SK-N-SH treated with all-trans-retinoic acid at 6 μM for 48 hours (cell line): ENCODE measurements at regions not wholly inside any gene's neighbourhood (a gene's known extent, or its start where the extent isn't known, plus 50 kb on each side); places are given as distances from the start of the nearest gene placed in this dataset.

Experiments used
- ATAC-seq: fragments of 200-7000 bp; cut with Tn5 transposase; 3 replicates; pipeline ENCODE4 v1.9.1; 2020; ENCODE audit warnings: mild to moderate bottlenecking, moderate library complexity
- BACH2 ChIP-seq: fragments of 250-450 bp; sonication (Bioruptor Pico); IDR thresholded peaks from 2 replicates; pipeline ENCODE4 v1.9.0; 2021; ENCODE audit warnings: mild to moderate bottlenecking, borderline replicate concordance
- CREB5 ChIP-seq: fragments of 250-450 bp; sonication (Bioruptor Pico); IDR thresholded peaks from 2 replicates; pipeline ENCODE4 v1.5.1; 2020; ENCODE audit warnings: low read depth, mild to moderate bottlenecking, moderate library complexity
- CSDC2 ChIP-seq: fragments of 250-450 bp; sonication (Bioruptor Pico); IDR thresholded peaks from 2 replicates; pipeline ENCODE4 v1.5.0; 2020; ENCODE audit warnings: mild to moderate bottlenecking, moderate library complexity
- CSRNP3 ChIP-seq: fragments of 250-450 bp; sonication (Bioruptor Pico); IDR thresholded peaks from 2 replicates; pipeline ENCODE4 v1.5.1; 2021; ENCODE audit warnings: mild to moderate bottlenecking, moderate library complexity
- ESRRG ChIP-seq: fragments of 250-450 bp; sonication (Bioruptor Pico); IDR thresholded peaks from 2 replicates; pipeline ENCODE4 v1.6.1; 2021; ENCODE audit warnings: mild to moderate bottlenecking
- OSR1 ChIP-seq: fragments of 250-450 bp; sonication (Bioruptor Pico); IDR thresholded peaks from 2 replicates; pipeline ENCODE4 v1.8.0; 2022; ENCODE audit warnings: moderate library complexity, mild to moderate bottlenecking, inconsistent platforms
- POU6F1 ChIP-seq: fragments of 250-450 bp; sonication (Bioruptor Pico); IDR thresholded peaks from 2 replicates; pipeline ENCODE4 v1.8.0; 2021; ENCODE audit warnings: low read depth, mild to moderate bottlenecking, moderate library complexity, borderline replicate concordance
- PPARA ChIP-seq: fragments of 250-450 bp; sonication (Bioruptor Pico); IDR thresholded peaks from 2 replicates; pipeline ENCODE4 v1.5.0; 2020; ENCODE audit warnings: mild to moderate bottlenecking, borderline replicate concordance
- RARB ChIP-seq: fragments of 250-450 bp; sonication (Bioruptor Pico); IDR thresholded peaks from 2 replicates; pipeline ENCODE4 v1.8.0; 2021; ENCODE audit warnings: mild to moderate bottlenecking, moderate library complexity
- SNAI2 ChIP-seq: fragments of 250-450 bp; sonication (Bioruptor Pico); IDR thresholded peaks from 2 replicates; pipeline ENCODE4 v1.5.0; 2020; ENCODE audit warnings: mild to moderate bottlenecking, moderate library complexity
- TOX ChIP-seq: fragments of 250-450 bp; sonication (Bioruptor Pico); IDR thresholded peaks from 2 replicates; pipeline ENCODE4 v1.8.0; 2021; ENCODE audit warnings: mild to moderate bottlenecking, moderate library complexity, borderline replicate concordance
- ZC3H10 ChIP-seq: fragments of 250-450 bp; sonication (Bioruptor Pico); IDR thresholded peaks from 2 replicates; pipeline ENCODE4 v1.5.1; 2021; ENCODE audit warnings: mild to moderate bottlenecking, moderate library complexity
- ZFP3 ChIP-seq: fragments of 250-450 bp; sonication (Bioruptor Pico); IDR thresholded peaks from 2 replicates; pipeline ENCODE4 v1.5.0; 2020; ENCODE audit warnings: mild to moderate bottlenecking, moderate library complexity
- ZFP30 ChIP-seq: fragments of 450-650 bp; formaldehyde crosslinking; IDR thresholded peaks from 2 replicates; pipeline ENCODE4 v1.5.0; 2022; ENCODE audit warnings: mild to moderate bottlenecking, moderate library complexity
- ZNF565 ChIP-seq: fragments of 450-650 bp; formaldehyde crosslinking; conservative IDR thresholded peaks from 2 replicates; pipeline ENCODE4 v1.5.0; 2020; ENCODE audit warnings: low read depth, mild to moderate bottlenecking, moderate library complexity
- ZNF70 ChIP-seq: fragments of 450-650 bp; formaldehyde crosslinking; IDR thresholded peaks from 2 replicates; pipeline ENCODE4 v1.5.0; 2020; ENCODE audit warnings: mild to moderate bottlenecking, moderate library complexity
- ZNF8 ChIP-seq: fragments of 450-650 bp; formaldehyde crosslinking; IDR thresholded peaks from 2 replicates; pipeline ENCODE4 v1.5.0; 2020; ENCODE audit warnings: mild to moderate bottlenecking, moderate library complexity
- TF ChIP-seq, protein P1 (sequence below): fragments of 250-450 bp; sonication (Bioruptor Pico); IDR thresholded peaks from 2 replicates; pipeline ENCODE4 v1.5.0; 2020; ENCODE audit warnings: mild to moderate bottlenecking, moderate library complexity
- TF ChIP-seq, protein P2 (sequence below): fragments of 250-450 bp; sonication (Bioruptor Pico); IDR thresholded peaks from 2 replicates; pipeline ENCODE4 v1.8.0; 2020; ENCODE audit warnings: mild to moderate bottlenecking, moderate library complexity, borderline replicate concordance

GRCh38 chr11:109196016-109196415, 226.0 kb upstream of the C11orf87 start:
- ATAC-seq = no peak
- TF ChIP-seq ZC3H10 (CRISPR knock-in tag) (no peak), BACH2 (CRISPR knock-in tag) (no peak), CSRNP3 (CRISPR knock-in tag) (no peak), POU6F1 (CRISPR knock-in tag) (no peak), ESRRG (CRISPR knock-in tag) (no peak)
- TF ChIP-seq, protein P1, sequence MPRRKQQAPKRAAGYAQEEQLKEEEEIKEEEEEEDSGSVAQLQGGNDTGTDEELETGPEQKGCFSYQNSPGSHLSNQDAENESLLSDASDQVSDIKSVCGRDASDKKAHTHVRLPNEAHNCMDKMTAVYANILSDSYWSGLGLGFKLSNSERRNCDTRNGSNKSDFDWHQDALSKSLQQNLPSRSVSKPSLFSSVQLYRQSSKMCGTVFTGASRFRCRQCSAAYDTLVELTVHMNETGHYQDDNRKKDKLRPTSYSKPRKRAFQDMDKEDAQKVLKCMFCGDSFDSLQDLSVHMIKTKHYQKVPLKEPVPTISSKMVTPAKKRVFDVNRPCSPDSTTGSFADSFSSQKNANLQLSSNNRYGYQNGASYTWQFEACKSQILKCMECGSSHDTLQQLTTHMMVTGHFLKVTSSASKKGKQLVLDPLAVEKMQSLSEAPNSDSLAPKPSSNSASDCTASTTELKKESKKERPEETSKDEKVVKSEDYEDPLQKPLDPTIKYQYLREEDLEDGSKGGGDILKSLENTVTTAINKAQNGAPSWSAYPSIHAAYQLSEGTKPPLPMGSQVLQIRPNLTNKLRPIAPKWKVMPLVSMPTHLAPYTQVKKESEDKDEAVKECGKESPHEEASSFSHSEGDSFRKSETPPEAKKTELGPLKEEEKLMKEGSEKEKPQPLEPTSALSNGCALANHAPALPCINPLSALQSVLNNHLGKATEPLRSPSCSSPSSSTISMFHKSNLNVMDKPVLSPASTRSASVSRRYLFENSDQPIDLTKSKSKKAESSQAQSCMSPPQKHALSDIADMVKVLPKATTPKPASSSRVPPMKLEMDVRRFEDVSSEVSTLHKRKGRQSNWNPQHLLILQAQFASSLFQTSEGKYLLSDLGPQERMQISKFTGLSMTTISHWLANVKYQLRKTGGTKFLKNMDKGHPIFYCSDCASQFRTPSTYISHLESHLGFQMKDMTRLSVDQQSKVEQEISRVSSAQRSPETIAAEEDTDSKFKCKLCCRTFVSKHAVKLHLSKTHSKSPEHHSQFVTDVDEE (CRISPR knock-in tag) = no peak
- TF ChIP-seq, protein P2, sequence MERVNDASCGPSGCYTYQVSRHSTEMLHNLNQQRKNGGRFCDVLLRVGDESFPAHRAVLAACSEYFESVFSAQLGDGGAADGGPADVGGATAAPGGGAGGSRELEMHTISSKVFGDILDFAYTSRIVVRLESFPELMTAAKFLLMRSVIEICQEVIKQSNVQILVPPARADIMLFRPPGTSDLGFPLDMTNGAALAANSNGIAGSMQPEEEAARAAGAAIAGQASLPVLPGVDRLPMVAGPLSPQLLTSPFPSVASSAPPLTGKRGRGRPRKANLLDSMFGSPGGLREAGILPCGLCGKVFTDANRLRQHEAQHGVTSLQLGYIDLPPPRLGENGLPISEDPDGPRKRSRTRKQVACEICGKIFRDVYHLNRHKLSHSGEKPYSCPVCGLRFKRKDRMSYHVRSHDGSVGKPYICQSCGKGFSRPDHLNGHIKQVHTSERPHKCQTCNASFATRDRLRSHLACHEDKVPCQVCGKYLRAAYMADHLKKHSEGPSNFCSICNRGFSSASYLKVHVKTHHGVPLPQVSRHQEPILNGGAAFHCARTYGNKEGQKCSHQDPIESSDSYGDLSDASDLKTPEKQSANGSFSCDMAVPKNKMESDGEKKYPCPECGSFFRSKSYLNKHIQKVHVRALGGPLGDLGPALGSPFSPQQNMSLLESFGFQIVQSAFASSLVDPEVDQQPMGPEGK = no peak

DNA sequence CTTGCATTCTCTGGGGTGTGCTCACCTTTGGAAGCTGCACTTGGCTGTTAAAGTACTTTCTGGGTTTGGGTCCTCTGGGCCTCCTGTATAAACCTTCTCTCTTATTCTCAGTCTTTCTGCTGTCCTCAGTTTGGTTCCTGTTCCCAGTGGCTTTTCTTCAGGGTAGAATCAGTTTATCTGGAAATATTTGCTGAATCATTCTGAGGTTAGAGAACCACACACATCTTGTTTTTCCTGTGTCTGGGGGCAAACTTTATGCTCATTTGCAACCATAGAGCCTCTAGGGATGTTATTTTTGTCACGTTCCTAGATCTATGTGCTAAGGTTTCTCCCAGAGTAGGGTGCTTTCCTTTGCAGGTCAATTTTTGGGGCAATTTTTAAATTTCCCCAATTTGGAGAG, 224.3 kb upstream of the C11orf87 start:
- ATAC-seq = no peak
- TF ChIP-seq PPARA (CRISPR knock-in tag) (no peak), RARB (no peak), TOX (CRISPR knock-in tag) (no peak), CREB5 (CRISPR knock-in tag) (no peak), ESRRG (CRISPR knock-in tag) (no peak), ZFP30 (CRISPR knock-in tag) (no peak), ZNF8 (CRISPR knock-in tag) (no peak), BACH2 (CRISPR knock-in tag) (no peak), ZFP3 (CRISPR knock-in tag) (no peak), ZNF70 (no peak), CSDC2 (no peak), SNAI2 (CRISPR knock-in tag) (no peak), OSR1 (CRISPR knock-in tag) (no peak), ZNF565 (CRISPR knock-in tag) (no peak), POU6F1 (CRISPR knock-in tag) (no peak), CSRNP3 (CRISPR knock-in tag) (no peak)
- TF ChIP-seq, protein P1 (CRISPR knock-in tag) = no peak
- TF ChIP-seq, protein P2 = no peak
- TF ChIP-seq, all 23 proteins: peak for 0
